HG02973 (cell line): ENCODE measurements at regions not wholly inside any gene's neighbourhood (a gene's known extent, or its start where the extent isn't known, plus 50 kb on each side); places are given as distances from the start of the nearest gene placed in this dataset.

Experiments used
- ATAC-seq: cut with Tn5 transposase; IDR thresholded peaks from one replicate; pipeline ENCODE4 v1.9.1; 2021; ENCODE audit warnings: moderate library complexity; ENCODE audit not compliant: unreplicated experiment

DNA sequence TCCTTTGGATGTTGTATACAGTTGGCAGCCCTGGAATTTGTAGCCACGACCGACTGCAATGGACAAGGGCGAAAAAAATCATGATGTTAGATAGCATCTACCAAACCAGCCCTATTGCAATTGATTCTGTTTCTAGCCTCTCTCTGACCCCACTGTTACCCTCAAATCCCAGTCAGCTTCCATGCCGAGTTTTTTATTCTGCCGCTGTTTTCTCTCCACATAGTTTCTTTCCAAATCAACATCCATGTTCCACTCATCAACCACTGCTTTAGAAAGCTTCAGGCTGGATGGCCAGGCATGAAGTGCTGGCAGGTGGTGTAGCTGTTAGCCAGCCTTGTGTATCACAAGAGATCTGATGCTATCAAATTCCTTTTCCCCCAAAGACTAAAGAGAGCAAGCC, 272.8 kb downstream of the FIGN start:
- no peak for ATAC-seq

GRCh38 chr2:163459986-163460385, 275.8 kb downstream of the FIGN start:
- ATAC-seq, result no peak

- no peak for ATAC-seq
Observed at GRCh38 chr2:163456953-163457743, 278.7 kb downstream of the FIGN start.

DNA sequence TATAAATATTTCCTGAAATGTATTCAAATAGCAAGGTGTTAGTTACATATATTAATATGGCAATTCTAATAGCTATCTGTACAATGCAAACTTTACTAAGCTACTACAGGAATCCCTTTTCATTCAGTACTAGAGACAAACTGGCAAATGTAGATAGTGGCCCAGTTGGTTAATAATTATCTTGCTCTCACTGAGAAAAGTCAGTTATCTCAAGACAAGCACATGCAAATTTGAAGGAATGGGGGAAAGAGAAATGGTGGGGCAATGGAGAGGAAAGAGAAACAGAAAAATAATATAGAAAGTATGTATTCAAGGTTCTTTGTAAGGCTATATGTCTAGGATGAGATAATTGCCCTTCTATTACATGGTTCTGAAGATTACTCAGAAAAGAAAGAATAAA, 280.0 kb downstream of the FIGN start:
- peak; percentile 89 for ATAC-seq

GRCh38 chr2:163453920-163454319, 281.9 kb downstream of the FIGN start:
- ATAC-seq, result no peak

GRCh38 chr2:163441603-163442002, 294.2 kb downstream of the FIGN start:
- ATAC-seq, result no peak

DNA sequence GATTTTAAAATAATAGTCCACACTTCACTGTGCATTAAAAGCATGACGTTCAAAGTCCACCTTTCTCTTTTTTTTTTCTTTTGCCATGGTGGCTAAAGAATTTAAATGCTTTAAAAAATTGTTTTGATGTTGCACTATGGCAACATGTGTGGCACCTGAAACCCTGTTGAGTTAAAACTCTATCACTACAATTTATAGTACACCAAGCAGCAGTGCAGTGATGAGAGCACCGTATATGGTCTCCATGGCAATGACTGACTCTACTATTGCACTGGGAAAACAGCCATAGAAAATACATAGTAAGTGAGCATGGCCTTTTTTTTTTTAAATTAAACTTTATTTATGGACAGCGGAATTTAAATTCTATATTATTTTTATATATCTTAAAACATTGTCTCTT, 298.8 kb downstream of the FIGN start:
- ATAC-seq, result no peak

DNA sequence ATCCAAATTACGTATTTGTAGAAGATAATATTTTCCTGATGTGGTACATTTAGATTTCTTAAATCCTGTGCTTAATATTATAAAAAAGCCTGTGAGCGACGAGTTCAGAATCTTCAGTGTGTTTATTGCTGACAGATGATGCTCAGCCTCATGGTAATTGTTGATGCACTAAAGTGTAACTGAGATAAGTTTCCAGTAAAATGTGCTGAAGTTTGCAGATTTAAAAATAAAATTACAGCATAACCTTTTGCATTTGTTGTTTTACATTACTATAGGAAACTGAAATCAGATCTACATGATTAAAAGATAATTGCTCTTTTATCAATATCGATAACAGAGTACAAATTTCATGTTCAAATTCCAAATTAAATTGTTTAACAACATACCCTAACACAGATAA, 307.6 kb downstream of the FIGN start:
- ATAC-seq, result no peak

GRCh38 chr2:163420604-163421003, 315.2 kb downstream of the FIGN start:
- no peak for ATAC-seq

- ATAC-seq, result no peak
Observed at GRCh38 chr2:163419000-163419830, 316.6 kb downstream of the FIGN start.

DNA sequence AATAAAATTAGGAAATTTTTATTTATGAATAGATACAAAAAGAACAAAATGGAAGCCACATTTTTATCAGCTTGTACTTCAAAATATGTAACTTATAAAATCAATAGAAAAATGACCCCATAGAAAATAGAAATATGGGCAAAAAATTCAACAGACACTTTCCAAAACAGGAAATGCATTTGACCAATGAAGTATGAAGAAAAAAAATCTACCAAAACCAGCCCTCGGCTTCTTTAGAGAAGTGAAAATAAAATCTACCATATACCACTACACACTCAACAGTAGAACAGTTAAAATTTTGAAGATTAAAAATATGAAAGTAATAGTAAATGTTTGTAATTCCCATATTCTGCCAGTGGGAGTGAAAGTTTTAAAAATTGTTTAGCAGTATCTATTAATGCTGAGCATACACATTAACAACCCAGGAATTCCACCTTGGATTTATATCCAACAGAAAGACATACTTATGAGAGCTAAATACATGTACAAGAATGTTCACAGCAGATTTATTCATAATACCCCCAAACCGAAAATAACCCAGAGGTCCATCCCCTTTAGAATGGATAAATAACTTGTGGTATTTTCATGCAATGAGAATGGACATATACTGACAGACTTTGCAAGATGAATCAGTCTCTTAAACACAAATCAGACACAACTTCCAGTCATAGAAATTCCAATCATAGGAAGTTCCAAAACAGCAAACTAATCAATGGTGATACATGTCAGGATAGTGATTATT, 318.0 kb downstream of the FIGN start:
- peak; percentile 91 for ATAC-seq

DNA sequence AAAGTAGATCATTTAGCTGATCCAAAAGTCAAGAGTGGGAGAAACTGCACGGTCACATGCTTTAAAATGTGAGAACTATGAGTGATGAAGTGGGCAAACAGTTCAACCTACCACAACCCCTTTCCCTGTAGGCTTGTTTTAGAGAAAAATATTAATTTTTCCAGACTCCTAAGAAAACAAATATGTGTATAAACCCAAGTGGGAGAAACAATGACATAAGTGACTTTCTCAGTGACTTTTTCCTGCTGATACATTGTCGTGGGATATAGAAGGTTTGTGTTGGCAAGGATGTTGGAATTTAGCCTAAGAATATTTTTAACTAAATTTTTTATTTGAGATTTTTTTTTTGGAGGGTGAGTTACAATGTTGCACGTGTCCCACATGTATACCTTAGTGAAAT, 321.7 kb downstream of the FIGN start:
- no peak for ATAC-seq

DNA sequence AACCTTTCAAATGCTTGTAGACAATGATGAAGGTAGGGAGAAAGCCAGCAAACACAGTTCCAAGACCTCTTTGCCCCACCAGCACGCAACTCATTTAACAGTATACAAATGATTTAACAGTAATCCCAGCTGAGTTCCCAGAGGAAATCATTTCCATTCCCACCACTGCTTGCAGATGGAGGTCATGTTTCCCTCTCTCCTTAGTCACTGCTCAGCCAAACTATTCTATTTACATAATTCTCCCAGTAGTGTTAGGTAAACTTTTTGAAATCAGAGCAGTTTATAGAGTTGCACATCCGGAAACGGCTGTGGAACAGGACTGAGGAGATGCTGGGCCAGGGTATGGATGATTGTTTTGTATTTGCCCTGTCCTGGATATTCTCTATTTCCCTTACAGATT, 328.5 kb downstream of the FIGN start:
- no peak for ATAC-seq

GRCh38 chr2:163405298-163405697, 330.5 kb downstream of the FIGN start:
- no peak for ATAC-seq

DNA sequence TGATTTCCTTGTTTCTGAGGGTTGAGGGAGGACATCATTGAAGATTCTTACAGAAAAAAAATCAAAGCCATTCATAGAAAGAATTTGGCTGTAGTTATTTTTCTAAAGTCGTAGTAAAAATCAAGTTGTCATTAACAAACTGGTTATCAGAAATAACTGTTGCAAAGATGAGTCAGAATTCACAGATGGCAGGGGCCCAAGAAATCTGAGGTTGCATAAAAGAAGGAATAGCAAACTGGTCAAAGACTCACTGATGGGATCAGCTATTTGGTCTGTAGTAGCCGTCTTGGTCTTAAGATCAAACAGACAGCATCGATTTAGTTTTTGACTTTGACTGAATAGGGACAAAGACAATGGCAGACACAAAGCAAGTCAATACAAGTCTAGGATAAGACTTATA, 334.3 kb downstream of the FIGN start:
- ATAC-seq, result no peak

DNA sequence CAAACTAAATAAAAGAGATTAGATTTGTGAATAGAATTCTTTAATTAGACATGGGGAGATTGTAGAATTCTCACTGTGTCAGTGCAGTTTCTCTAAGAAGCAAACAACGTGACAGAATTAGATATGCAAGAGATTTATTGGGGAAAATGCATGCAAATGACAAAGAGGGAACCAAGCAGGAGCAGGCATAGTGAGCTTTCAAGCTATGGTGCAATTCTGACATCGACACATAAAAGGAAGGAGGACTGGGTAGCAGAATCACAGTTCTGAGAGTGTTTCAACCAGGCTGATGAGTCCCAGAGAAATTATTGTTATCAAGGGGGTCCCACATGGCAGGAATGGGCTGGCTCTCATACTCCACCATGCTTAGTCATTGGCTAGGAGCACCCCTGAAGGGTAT, 338.4 kb downstream of the FIGN start:
- ATAC-seq, result no peak

DNA sequence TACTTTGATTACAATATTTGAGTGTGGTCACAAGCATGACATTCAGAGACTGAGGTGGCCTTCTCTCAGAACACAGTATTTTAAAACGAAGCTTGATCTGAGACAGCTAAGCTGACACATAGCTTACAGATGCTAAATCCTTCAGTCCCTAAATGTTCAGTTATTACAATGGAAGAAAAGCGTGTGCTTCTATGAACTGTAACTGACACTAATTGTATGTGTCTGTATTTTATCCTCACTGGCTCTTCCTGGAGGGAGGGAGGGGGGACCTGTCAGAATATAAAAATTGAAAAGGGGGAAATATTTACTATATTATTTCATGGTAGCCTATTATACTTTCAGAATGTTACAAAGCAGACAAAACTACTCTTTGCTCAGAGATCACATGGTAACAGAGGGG, 340.2 kb downstream of the FIGN start:
- ATAC-seq, result no peak

DNA sequence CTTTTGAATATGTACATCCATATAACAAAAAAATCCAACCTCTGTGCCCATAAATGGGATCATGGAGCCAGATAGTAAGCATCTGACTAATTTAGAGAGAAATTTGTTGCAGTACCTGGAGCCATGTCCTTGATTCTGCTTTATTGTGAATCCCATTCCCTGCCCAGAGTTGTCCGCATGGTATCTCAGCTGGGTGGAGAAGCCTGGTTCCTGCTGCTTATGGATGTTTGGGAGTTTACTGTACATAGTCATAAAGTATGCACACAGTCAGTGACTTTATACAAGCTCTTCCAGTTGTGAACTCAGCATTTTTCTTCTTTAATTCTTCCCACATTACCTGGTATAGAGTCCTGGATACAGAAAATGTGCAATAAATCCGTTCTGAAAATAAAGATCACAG, 346.0 kb downstream of the FIGN start:
- ATAC-seq, result no peak

DNA sequence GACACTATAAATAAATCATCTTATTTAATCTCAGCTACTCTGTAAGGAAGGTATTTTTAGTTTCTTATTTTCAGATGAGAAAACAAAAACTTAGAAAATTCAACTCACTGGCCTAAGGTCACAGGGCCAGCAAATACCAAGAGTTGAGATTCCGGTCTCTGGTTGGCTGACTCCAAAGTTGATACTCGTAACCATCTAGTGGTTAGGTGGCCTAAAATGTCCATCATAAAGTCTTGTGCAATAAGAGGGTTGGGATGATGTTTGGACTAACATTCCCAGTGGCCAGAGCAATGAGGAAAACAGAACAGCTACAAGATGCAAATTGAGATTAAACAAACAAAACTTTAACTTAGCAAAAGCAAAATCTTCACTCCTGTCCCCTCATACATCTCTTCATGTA, 360.3 kb downstream of the FIGN start:
- ATAC-seq, result no peak

GRCh38 chr2:163375070-163375469, 360.7 kb downstream of the FIGN start:
- ATAC-seq, result no peak

GRCh38 chr2:163374282-163374681, 361.5 kb downstream of the FIGN start:
- no peak for ATAC-seq

DNA sequence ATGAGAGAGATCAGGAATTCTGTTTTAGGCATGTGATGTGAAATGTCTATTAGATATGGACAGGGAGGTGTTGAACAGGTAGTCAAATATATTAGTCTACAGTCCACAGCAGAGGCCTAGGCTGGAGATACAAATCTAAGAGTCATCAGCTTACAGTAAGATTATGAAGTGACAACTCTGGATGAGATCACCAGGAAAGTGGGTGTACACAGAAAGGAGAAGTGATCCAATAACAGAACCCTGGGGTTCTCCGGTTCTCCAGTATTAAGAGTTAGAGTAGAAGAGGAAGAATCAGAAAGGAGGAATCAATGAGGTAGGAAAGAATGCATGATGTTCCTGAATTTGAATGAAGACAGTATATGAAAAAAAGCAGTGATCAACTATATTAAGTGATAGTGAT, 362.3 kb downstream of the FIGN start:
- no peak for ATAC-seq
